ENCODE measurements at regions not wholly inside any gene's neighbourhood (a gene's known extent, or its start where the extent isn't known, plus 50 kb on each side); places are given as distances from the start of the nearest gene placed in this dataset.
"Not testable (repeated sequence)": the region's sequence is repeated elsewhere in the genome, so short reads cannot be mapped to it uniquely, and the experiment has no call there.

DNA sequence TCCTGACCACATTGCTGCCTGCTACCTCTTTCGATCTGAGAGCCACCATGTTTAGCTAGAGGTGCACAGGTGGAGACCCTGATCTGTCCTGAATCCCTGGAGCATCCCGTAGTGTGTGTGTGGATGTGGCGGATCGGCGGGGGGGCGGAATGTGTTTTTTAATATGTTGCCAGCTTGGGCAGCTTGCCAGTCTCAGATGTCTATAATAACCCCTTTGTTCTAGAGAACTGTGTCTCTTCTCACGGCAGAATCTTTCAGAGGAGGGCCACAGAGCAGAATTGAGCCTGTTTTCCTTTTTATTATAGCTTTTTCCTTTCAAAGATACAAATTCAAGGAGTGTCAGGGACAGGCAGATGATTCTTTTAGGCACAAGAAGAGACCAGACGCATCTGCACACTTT, 934.1 kb upstream of the KLHL29 start:
- Mint-ChIP-seq H3K27me3 (no peaks in the 10 kb centered on the region), H3K36me3 (ENCODE audit: low read depth) (no peaks in the 10 kb centered on the region), H3K9me3 (ENCODE audit: low read depth) (peaks cover 5% of the 10 kb centered on the region), H3K4me1 (no peaks in the 10 kb centered on the region), H3K4me3 (no peak overlapping the region), H3K27ac (no peak overlapping the region)
- ATAC-seq, result no peak
- DNase-seq, result no peak
- ChIA-PET POLR2A (no interaction called here), CTCF (interaction anchor here (0.6 kb wide), 1 partner anchor 63 kb away, joined by 4 read pairs; no protein-coding TSS in a partner anchor)
- intact Hi-C loops (cut with DNase I, micrococcal nuclease), result no loop called here

DNA sequence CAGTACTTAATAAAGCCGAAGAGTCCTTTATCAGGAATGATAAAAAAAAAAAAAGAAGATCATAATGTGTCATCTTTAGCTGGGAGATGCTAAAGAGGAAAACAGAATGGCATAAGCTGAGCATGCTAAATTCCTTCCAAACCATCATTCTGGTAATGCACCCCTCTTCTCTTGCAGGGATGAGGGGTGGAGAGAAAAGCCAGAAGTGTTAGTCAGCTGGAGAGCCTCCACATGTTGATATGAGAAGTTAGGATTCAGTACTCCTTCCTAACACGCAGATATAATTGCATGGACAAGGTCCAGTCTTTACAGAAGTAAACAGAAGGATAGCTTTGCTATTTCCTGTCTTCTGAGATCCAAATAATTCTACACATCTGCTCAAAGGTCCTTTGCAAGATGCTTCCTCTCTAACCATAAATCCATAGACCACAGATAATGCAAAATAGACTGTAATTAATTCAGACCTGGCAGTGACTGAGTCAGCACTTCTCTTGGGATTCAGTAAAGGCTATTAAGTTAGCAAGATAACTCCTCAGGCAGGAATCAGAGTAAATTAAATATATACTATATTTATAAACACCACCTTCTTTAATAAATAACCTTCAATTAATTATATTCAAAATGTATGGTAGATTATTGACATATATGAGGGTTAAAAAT, 930.0 kb upstream of the KLHL29 start:
- intact Hi-C loops (cut with DNase I, micrococcal nuclease), result no loop called here
- ATAC-seq (no peak), DNase-seq (no peak)
- ChIA-PET POLR2A (no interaction called here), CTCF (interaction anchor here (0.6 kb wide), 1 partner anchor 864 kb away, joined by 3 read pairs; no protein-coding TSS in a partner anchor)
- no peaks in the 10 kb centered on the region for H3K36me3 Mint-ChIP-seq (ENCODE audit: low read depth)
- H3K27ac Mint-ChIP-seq, result no peak overlapping the region
- H3K27me3 Mint-ChIP-seq, result no peaks in the 10 kb centered on the region
- H3K9me3 Mint-ChIP-seq (ENCODE audit: low read depth), result no peaks in the 10 kb centered on the region
- no peak overlapping the region for H3K4me3 Mint-ChIP-seq
- H3K4me1 Mint-ChIP-seq, result no peaks in the 10 kb centered on the region

DNA sequence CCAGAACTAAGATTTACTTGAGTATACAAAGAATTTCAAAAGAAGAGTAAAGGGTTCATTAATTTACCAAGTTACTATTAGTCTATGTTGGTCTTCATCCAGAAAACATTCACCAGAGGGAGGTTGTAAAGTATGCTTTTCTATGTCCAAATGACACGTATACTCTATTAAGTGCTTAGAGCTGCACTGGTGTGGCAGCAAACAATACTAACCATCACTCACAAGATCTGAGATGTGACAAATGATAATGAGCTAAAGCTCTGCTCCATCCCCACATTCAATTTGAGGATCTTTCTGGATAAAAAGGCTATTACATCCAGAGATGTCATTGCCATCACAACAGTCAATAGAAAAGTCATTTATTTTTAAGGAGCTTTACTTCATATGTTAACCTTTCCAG, 926.5 kb upstream of the KLHL29 start:
- POLR2A ChIA-PET, result no interaction called here
- Mint-ChIP-seq H3K4me3 (no peak overlapping the region), H3K36me3 (ENCODE audit: low read depth) (no peaks in the 10 kb centered on the region), H3K27ac (no peak overlapping the region), H3K9me3 (ENCODE audit: low read depth) (no peaks in the 10 kb centered on the region), H3K4me1 (no peaks in the 10 kb centered on the region), H3K27me3 (no peaks in the 10 kb centered on the region)
- intact Hi-C loops (cut with DNase I, micrococcal nuclease), result no loop called here
- DNase-seq (no peak), ATAC-seq (no peak)
- CTCF ChIA-PET, result no interaction called here

DNA sequence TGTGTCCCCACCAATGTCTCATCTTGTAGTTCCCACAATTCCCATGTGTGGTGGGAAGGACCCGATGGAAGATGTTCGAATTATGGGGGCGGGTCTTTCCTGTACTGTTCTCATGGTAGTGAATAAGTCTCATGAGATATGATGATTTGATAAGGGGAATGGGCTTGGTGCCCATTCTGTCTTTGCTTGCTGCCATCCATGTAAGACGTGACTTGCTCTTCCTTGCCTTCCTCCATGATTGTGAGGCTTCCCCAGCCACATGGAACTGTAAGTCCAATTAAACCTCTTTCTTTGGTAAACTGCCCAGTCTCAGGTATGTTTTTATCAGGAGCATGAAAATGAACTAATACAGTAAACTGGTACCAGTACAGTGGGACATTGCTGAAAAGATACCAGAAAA, 909.9 kb upstream of the KLHL29 start:
- peaks cover 11% of the 10 kb centered on the region for H3K9me3 Mint-ChIP-seq (ENCODE audit: low read depth)
- ATAC-seq; H3K27ac Mint-ChIP-seq; H3K36me3 Mint-ChIP-seq (ENCODE audit: low read depth); CTCF ChIA-PET; intact Hi-C loops (cut with DNase I, micrococcal nuclease); H3K27me3 Mint-ChIP-seq; POLR2A ChIA-PET; H3K4me3 Mint-ChIP-seq; DNase-seq; H3K4me1 Mint-ChIP-seq: not testable (repeated sequence)

DNA sequence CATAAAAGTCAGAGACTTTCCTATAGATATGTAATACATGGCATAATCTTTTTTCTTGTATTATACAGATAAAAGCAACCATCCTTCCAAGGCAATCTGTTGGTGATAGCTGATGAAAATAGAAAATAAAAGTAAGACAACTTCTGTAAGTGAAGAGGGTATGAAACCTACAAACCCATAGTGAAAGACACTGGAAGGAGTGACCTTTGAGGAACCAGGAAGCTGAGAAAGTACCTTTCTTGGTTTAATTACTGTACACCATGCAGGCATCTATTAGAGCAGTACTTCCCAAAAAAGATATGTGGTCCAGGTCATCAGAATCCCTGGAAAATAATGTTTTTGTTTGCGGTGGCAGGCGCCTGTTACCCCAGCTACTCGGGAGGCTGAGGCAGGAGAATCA, 906.6 kb upstream of the KLHL29 start:
- intact Hi-C loops (cut with DNase I, micrococcal nuclease), result no loop called here
- CTCF ChIA-PET, result no interaction called here
- H3K36me3 Mint-ChIP-seq (ENCODE audit: low read depth), result no peaks in the 10 kb centered on the region
- ATAC-seq (no peak), DNase-seq (no peak)
- no peak overlapping the region for H3K27ac Mint-ChIP-seq
- POLR2A ChIA-PET, result no interaction called here
- no peaks in the 10 kb centered on the region for H3K4me1 Mint-ChIP-seq
- no peak overlapping the region for H3K4me3 Mint-ChIP-seq
- no peaks in the 10 kb centered on the region for H3K27me3 Mint-ChIP-seq
- peaks cover 7% of the 10 kb centered on the region for H3K9me3 Mint-ChIP-seq (ENCODE audit: low read depth)

DNA sequence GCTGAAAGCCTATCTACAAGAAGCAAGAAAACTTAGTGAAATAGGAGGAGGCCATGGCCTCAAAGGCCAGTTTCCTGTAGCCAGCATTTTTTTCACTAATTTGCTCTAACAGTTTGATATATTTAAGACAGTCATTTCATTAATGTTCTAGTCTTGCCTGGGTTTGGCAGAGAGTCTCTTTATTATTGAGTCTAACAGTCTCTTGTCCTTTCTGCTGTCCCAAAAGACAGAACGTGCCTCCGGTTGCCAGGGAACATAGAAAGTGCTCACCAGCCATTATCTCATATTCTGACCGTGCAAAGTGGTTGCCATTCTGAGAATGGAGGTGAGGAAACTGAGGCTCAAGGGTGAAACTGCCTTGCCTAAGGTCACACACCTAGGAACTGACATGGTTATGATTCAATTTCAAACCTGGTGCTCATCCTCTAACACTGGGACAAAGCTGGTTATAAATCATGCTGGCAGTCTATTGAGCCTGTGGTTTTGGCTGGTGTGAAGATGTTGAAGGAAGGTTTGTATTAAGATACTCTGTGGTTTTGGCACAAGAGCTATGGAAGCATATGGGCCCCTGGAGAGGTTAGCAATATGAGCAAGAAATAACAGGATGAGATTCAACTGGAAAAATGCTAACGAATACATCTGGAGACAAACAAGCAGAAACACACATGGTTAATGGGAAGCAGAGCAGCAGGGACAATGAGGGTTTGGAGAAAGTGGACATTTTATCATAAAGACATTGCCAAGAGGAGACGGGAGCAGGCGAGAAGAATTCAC, 903.3 kb upstream of the KLHL29 start:
- Mint-ChIP-seq H3K4me3 (no peak overlapping the region), H3K36me3 (ENCODE audit: low read depth) (no peaks in the 10 kb centered on the region), H3K4me1 (no peaks in the 10 kb centered on the region), H3K27ac (no peak overlapping the region), H3K27me3 (no peaks in the 10 kb centered on the region), H3K9me3 (ENCODE audit: low read depth) (no peaks in the 10 kb centered on the region)
- ChIA-PET CTCF (no interaction called here), POLR2A (no interaction called here)
- DNase-seq, result no peak
- intact Hi-C loops (cut with DNase I, micrococcal nuclease), result no loop called here
- no peak for ATAC-seq

DNA sequence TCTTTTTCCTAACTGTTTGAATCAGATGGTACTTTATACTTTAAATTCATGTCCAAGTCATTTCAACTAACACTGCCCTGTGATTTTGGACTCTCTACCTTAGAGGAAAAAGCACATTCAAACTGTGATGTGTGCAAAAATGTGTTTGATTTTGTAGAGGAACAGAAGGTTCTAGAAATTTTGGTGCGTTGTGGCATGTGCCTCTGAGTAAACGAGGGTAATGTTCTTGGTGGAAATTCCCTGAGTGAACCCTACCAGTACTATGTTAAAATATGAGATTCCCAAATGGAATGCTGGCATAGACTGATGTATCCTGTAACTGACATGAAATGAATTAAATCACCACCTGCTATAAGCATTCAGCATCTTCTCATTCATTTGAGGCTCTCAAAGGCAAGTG, 901.9 kb upstream of the KLHL29 start:
- H3K36me3 Mint-ChIP-seq (ENCODE audit: low read depth), result no peaks in the 10 kb centered on the region
- no peaks in the 10 kb centered on the region for H3K9me3 Mint-ChIP-seq (ENCODE audit: low read depth)
- H3K4me1 Mint-ChIP-seq, result no peaks in the 10 kb centered on the region
- ChIA-PET CTCF (no interaction called here), POLR2A (no interaction called here)
- DNase-seq, result no peak
- intact Hi-C loops (cut with DNase I, micrococcal nuclease), result no loop called here
- no peak for ATAC-seq
- no peak overlapping the region for H3K27ac Mint-ChIP-seq
- H3K4me3 Mint-ChIP-seq, result no peak overlapping the region
- no peaks in the 10 kb centered on the region for H3K27me3 Mint-ChIP-seq

DNA sequence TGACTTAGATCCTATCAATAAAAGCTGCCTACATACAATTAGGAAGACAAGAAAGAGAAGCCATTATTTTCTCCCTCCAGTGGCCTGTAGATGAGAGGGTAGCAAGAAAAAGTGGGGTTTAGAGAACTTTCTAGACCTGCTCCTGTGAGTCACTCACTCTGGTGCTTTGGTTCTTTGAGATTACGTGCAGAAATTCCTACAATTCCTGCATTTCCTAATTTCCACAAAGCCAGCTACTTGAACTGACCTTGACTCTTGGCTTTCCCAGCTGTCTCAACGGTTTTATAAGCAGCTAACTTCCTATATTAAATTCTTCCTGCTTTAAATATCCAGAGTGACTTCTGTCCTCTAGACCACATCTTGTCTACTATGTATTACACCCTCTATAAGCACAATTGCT, 899.5 kb upstream of the KLHL29 start:
- ChIA-PET CTCF (no interaction called here), POLR2A (no interaction called here)

DNA sequence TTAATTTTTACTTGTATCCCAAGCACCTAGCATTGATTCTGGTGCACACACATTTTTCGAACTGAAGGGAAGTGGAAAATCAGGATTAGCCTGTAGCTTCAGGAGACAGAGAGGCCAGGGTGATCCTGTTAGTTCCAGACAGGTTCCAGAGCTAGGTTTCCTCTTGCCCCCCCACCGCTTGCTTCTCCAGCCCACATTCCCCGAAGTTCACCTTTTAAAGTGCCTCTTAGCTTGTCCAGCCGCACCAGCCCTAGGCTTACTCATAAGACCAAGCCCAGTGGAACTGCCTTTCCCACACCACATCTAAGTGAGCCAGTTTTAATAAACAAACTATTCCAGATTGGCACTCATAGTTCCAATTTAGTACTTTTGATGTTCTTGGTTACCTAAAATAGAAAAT, 898.6 kb upstream of the KLHL29 start:
- CTCF ChIA-PET, result no interaction called here

More for the DNA sequence above, 899.5 kb upstream of the KLHL29 start:
- intact Hi-C loops (cut with DNase I, micrococcal nuclease), result no loop called here
- Mint-ChIP-seq H3K9me3 (ENCODE audit: low read depth) (no peaks in the 10 kb centered on the region), H3K36me3 (ENCODE audit: low read depth) (no peaks in the 10 kb centered on the region), H3K4me1 (no peaks in the 10 kb centered on the region), H3K27ac (no peak overlapping the region), H3K27me3 (no peaks in the 10 kb centered on the region), H3K4me3 (no peak overlapping the region)
- ATAC-seq (no peak), DNase-seq (no peak)

DNA sequence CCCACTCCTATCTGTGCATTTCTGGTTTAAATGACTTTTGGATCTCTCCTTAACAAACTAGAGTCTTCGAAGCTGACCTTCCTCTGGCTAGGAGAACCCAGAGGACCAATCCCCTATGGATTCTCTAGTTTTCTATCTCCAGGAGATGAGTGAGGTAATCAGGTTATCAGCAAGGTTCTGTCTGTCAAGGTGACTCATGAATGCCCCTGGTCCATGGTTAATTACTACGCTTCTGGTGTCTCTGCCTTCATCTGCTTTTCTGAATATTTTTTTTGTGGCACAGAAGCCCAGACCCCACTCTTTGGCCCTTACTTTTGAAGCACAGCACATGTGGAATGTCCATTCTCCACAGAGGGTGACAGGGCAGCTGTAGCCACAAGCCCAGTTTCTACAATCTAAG, 897.9 kb upstream of the KLHL29 start:
- POLR2A ChIA-PET, result no interaction called here
- H3K9me3 Mint-ChIP-seq (ENCODE audit: low read depth), result peaks cover 3% of the 10 kb centered on the region
- CTCF ChIA-PET, result no interaction called here
- ATAC-seq, result no peak
- no peaks in the 10 kb centered on the region for H3K4me1 Mint-ChIP-seq
- H3K36me3 Mint-ChIP-seq (ENCODE audit: low read depth), result no peaks in the 10 kb centered on the region
- no peak overlapping the region for H3K27ac Mint-ChIP-seq
- intact Hi-C loops (cut with DNase I, micrococcal nuclease), result no loop called here
- H3K4me3 Mint-ChIP-seq, result no peak overlapping the region
- no peaks in the 10 kb centered on the region for H3K27me3 Mint-ChIP-seq
- DNase-seq, result no peak

More for the DNA sequence above, 898.6 kb upstream of the KLHL29 start:
- POLR2A ChIA-PET, result no interaction called here
- no peaks in the 10 kb centered on the region for H3K36me3 Mint-ChIP-seq (ENCODE audit: low read depth)
- DNase-seq (no peak), ATAC-seq (no peak)
- no peaks in the 10 kb centered on the region for H3K4me1 Mint-ChIP-seq
- H3K27me3 Mint-ChIP-seq, result no peaks in the 10 kb centered on the region
- H3K4me3 Mint-ChIP-seq, result no peak overlapping the region
- intact Hi-C loops (cut with DNase I, micrococcal nuclease), result no loop called here
- H3K9me3 Mint-ChIP-seq (ENCODE audit: low read depth), result peaks cover 2% of the 10 kb centered on the region
- no peak overlapping the region for H3K27ac Mint-ChIP-seq

DNA sequence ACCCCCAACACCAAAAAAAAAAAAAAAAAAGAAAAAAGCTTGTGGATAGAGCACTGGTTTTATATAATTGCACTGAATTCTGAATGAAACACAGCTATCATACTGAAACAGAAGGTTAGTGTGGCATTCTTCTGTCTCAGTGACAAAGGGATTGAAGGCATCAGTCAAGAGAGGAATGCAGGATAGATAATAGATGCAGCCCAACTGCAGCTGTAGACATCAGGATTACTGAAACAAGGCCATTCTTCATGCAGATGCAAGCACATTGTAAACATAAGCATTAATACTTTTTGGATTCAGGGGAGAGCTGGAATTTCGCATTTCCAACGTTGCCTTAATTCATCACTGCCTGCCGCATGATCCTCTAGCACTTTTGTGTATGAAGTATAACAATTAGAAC, 897.4 kb upstream of the KLHL29 start:
- ChIA-PET CTCF (no interaction called here), POLR2A (no interaction called here)
- intact Hi-C loops (cut with DNase I, micrococcal nuclease), result no loop called here
- DNase-seq, result no peak
- Mint-ChIP-seq H3K4me1 (no peaks in the 10 kb centered on the region), H3K27me3 (no peaks in the 10 kb centered on the region), H3K27ac (no peak overlapping the region), H3K9me3 (ENCODE audit: low read depth) (peaks cover 3% of the 10 kb centered on the region), H3K36me3 (ENCODE audit: low read depth) (no peaks in the 10 kb centered on the region), H3K4me3 (no peak overlapping the region)
- no peak for ATAC-seq

DNA sequence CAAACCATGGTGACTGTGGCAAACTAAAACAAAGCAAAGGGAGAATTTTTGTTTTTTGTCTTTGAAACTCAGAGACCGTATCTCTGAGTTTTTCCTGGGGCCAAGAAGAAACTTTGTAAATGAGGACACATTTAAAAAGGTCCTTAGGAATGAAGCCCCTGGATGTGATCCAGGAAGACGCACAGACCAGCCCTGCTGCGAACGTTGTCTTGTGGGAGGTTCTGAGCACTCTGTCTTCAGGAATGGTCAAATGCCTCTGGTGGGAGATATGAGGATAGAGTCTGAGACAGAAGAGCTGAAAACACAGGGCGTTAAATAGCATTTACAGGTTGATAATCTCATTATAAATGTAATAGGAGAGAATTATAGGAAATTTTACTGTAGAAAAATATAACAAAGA, 893.5 kb upstream of the KLHL29 start:
- H3K36me3 Mint-ChIP-seq (ENCODE audit: low read depth), result no peaks in the 10 kb centered on the region

More for the DNA sequence above, 893.5 kb upstream of the KLHL29 start:
- intact Hi-C loops (cut with DNase I, micrococcal nuclease), result no loop called here
- ATAC-seq (no peak), DNase-seq (no peak)
- no peaks in the 10 kb centered on the region for H3K4me1 Mint-ChIP-seq
- ChIA-PET CTCF (no interaction called here), POLR2A (no interaction called here)
- no peak overlapping the region for H3K4me3 Mint-ChIP-seq
- no peak overlapping the region for H3K27ac Mint-ChIP-seq
- peaks cover 3% of the 10 kb centered on the region for H3K9me3 Mint-ChIP-seq (ENCODE audit: low read depth)
- no peaks in the 10 kb centered on the region for H3K27me3 Mint-ChIP-seq

Data from activated CD4-positive, alpha-beta T cell treated with anti-CD3 and anti-CD28 coated beads for 36 hours (primary cell).